H9 (cell line): ENCODE measurements at regions not wholly inside any gene's neighbourhood (a gene's known extent, or its start where the extent isn't known, plus 50 kb on each side); places are given as distances from the start of the nearest gene placed in this dataset.
A peak's percentile ranks its signal among the peaks of the same experiment; 100 is the strongest.

Source experiments
- DNase-seq: peaks from one replicate; pipeline ENCODE4 v3.0.0-alpha.2; 2017
- H2AFZ ChIP-seq: one replicate; pipeline ENCODE4 v1.6.1; 2013; ENCODE audit warnings: mild to moderate bottlenecking, low read length, control low read depth, moderate library complexity
- H2AK5ac ChIP-seq: 2 replicates; pipeline ENCODE4 v1.6.1; 2013; ENCODE audit warnings: low read length, control low read depth, mixed read lengths; ENCODE audit not compliant: insufficient read length
- H2BK120ac ChIP-seq: one replicate; pipeline ENCODE4 v1.6.1; 2013; ENCODE audit warnings: low read depth, mild to moderate bottlenecking, low read length, control low read depth, inconsistent platforms; ENCODE audit not compliant: poor library complexity, severe bottlenecking
- H2BK12ac ChIP-seq: 2 replicates; pipeline ENCODE4 v1.6.1; 2013; ENCODE audit warnings: low read length, control low read depth, mixed read lengths, low read depth; ENCODE audit not compliant: insufficient read length
- H2BK15ac ChIP-seq: 2 replicates; pipeline ENCODE4 v1.6.1; 2013; ENCODE audit warnings: low read depth, low read length, control low read depth
- H2BK20ac ChIP-seq: one replicate; pipeline ENCODE4 v1.6.1; 2013; ENCODE audit warnings: low read depth, mild to moderate bottlenecking, low read length, control low read depth, inconsistent platforms; ENCODE audit not compliant: poor library complexity, severe bottlenecking
- H2BK5ac ChIP-seq: 2 replicates; pipeline ENCODE4 v1.6.1; 2013; ENCODE audit warnings: low read length, control low read depth, mixed read lengths; ENCODE audit not compliant: insufficient read length
- H3K14ac ChIP-seq: 2 replicates; pipeline ENCODE4 v1.6.1; 2013; ENCODE audit warnings: low read length, control low read depth; ENCODE audit not compliant: insufficient read depth
- H3K18ac ChIP-seq: 2 replicates; pipeline ENCODE4 v1.6.1; 2013; ENCODE audit warnings: low read depth, mild to moderate bottlenecking, mixed read lengths, low read length, control low read depth; ENCODE audit not compliant: insufficient read length
- H3K23ac ChIP-seq: 2 replicates; pipeline ENCODE4 v1.6.1; 2013; ENCODE audit warnings: low read length, control low read depth, mixed read lengths, low read depth; ENCODE audit not compliant: insufficient read length
- H3K23me2 ChIP-seq: 2 replicates; pipeline ENCODE4 v1.6.1; 2013; ENCODE audit warnings: low read depth, mild to moderate bottlenecking, mixed read lengths, low read length, control low read depth; ENCODE audit not compliant: insufficient read length, poor library complexity, severe bottlenecking
- H3K27ac ChIP-seq: 2 replicates; pipeline ENCODE4 v1.5.1; 2013; ENCODE audit warnings: low read length, control low read depth, mixed read lengths, low read depth; ENCODE audit not compliant: insufficient read length
- H3K27me3 ChIP-seq: 2 replicates; pipeline ENCODE4 v1.6.1; 2013; ENCODE audit warnings: low read length, control low read depth, inconsistent platforms; ENCODE audit not compliant: insufficient read depth
- H3K4ac ChIP-seq: 2 replicates; pipeline ENCODE4 v1.6.1; 2013; ENCODE audit warnings: low read depth, mild to moderate bottlenecking, control low read depth, inconsistent platforms, low read length, moderate library complexity
- H3K4me1 ChIP-seq: 2 replicates; pipeline ENCODE4 v1.6.1; 2013; ENCODE audit warnings: low read length, control low read depth, inconsistent platforms; ENCODE audit not compliant: insufficient read depth
- H3K4me2 ChIP-seq: 2 replicates; pipeline ENCODE4 v1.6.1; 2013; ENCODE audit warnings: low read length, control low read depth, mixed read lengths; ENCODE audit not compliant: insufficient read length, insufficient read depth
- H3K56ac ChIP-seq: 2 replicates; pipeline ENCODE4 v1.6.1; 2013; ENCODE audit warnings: low read depth, mild to moderate bottlenecking, mixed read lengths, low read length, control low read depth; ENCODE audit not compliant: insufficient read length
- H3K79me1 ChIP-seq: 2 replicates; pipeline ENCODE4 v1.6.1; 2013; ENCODE audit warnings: low read depth, mild to moderate bottlenecking, moderate library complexity, low read length, control low read depth, inconsistent platforms; ENCODE audit not compliant: insufficient read depth, poor library complexity, severe bottlenecking
- H3K79me2 ChIP-seq: 2 replicates; pipeline ENCODE4 v1.6.1; 2013; ENCODE audit warnings: low read length, control low read depth, inconsistent platforms; ENCODE audit not compliant: insufficient read depth
- H3K9ac ChIP-seq: 2 replicates; pipeline ENCODE4 v1.6.1; 2013; ENCODE audit warnings: low read length, control low read depth, mixed read lengths; ENCODE audit not compliant: insufficient read length; ENCODE audit errors: extremely low read depth
- H3K9me3 ChIP-seq: one replicate; pipeline ENCODE4 v1.6.1; 2013; ENCODE audit warnings: low read depth, low read length, inconsistent platforms; ENCODE audit not compliant: control insufficient read depth
- H3T11ph ChIP-seq: one replicate; pipeline ENCODE4 v1.6.1; 2013; ENCODE audit warnings: mild to moderate bottlenecking, low read length, control low read depth, inconsistent platforms
- H4K20me1 ChIP-seq: one replicate; pipeline ENCODE4 v1.6.1; 2013; ENCODE audit not compliant: control insufficient read depth, insufficient read length, insufficient read depth
- H4K5ac ChIP-seq: 2 replicates; pipeline ENCODE4 v1.6.1; 2013; ENCODE audit warnings: low read depth, mild to moderate bottlenecking, mixed read lengths, low read length, control low read depth; ENCODE audit not compliant: insufficient read length
- H4K8ac ChIP-seq: replicated peaks from 2 replicates; pipeline ENCODE4 v1.6.1; 2013; ENCODE audit warnings: low read length, control low read depth, mixed read lengths, low read depth; ENCODE audit not compliant: insufficient read length
- H4K91ac ChIP-seq: 2 replicates; pipeline ENCODE4 v1.6.1; 2013; ENCODE audit warnings: low read depth, mild to moderate bottlenecking, moderate library complexity, mixed read lengths, low read length, control low read depth; ENCODE audit not compliant: insufficient read length
- H3K27ac Mint-ChIP-seq, 3 experiments: 2 replicates in 2 of 3; 3 replicates in 1 of 3; pipeline ENCODE4 v1.8.0; 2020 to 2021; ENCODE audit warnings: mixed read lengths in 3 of 3, mild to moderate bottlenecking in 1 of 3, moderate library complexity in 1 of 3
- H3K27me3 Mint-ChIP-seq: 2 replicates; pipeline ENCODE4 v1.8.0; 2021; ENCODE audit warnings: low read depth, mild to moderate bottlenecking, moderate library complexity, mixed read lengths
- H3K36me3 Mint-ChIP-seq, 3 experiments: 2 replicates in 2 of 3; 3 replicates in 1 of 3; pipeline ENCODE4 v1.8.0; 2020 to 2021; ENCODE audit warnings: low read depth in 3 of 3, mixed read lengths in 3 of 3; ENCODE audit not compliant: insufficient read depth in 1 of 3
- H3K4me1 Mint-ChIP-seq, 2 experiments: 2 replicates each; pipeline ENCODE4 v1.8.0; 2020; ENCODE audit warnings: mixed read lengths in 2 of 2
- H3K4me3 Mint-ChIP-seq, 2 experiments: 2 replicates in 1 of 2; 3 replicates in 1 of 2; pipeline ENCODE4 v1.8.0; 2020 to 2021; ENCODE audit warnings: mild to moderate bottlenecking in 2 of 2, mixed read lengths in 2 of 2, moderate library complexity in 1 of 2
- H3K9me3 Mint-ChIP-seq, 2 experiments: 2 replicates in 1 of 2; 3 replicates in 1 of 2; pipeline ENCODE4 v1.8.0; 2020; ENCODE audit warnings: mild to moderate bottlenecking in 2 of 2, mixed read lengths in 2 of 2, moderate library complexity in 1 of 2
- CTCF ChIP-seq: fragments of 200-600 bp; sonication (generic); conservative IDR thresholded peaks from 3 replicates; pipeline ENCODE4 v1.8.0; 2021; ENCODE audit warnings: antibody characterized with exemption, mild to moderate bottlenecking
- WGBS: extraction: QIAGEN DNeasy Blood & Tissue Kit; methylation state at CpG from one replicate; pipeline ENCODE4 v1.1.7; 2013; ENCODE audit warnings: missing lambda C conversion rate, low lambda C conversion rate, mixed read lengths; ENCODE audit not compliant: insufficient read length; ENCODE audit errors: extremely low coverage; 5-methylcytosine and 5-hydroxymethylcytosine counted together

GRCh38 chr7:54622696-54623309 lies 80.6 kb downstream of the VSTM2A start:
- Mint-ChIP-seq H3K4me3 (no peak overlapping the region), H3K27me3 (no peaks in the 10 kb centered on the region), H3K27ac (no peak overlapping the region; a peak in 1 of 7 replicates), H3K9me3 (peaks cover 0 to 5% of the 10 kb centered on the region in 2 experiments; a peak in 2 of 5 replicates), H3K36me3 (peaks cover 0 to 11% (median 0%) of the 10 kb centered on the region in 3 experiments; a peak in 2 of 7 replicates), H3K4me1 (no peaks in the 10 kb centered on the region; a peak in 1 of 4 replicates)
- no peak overlapping the region for H4K8ac ChIP-seq
- H3K4me1 ChIP-seq, result no peaks in the 10 kb centered on the region
- no peak overlapping the region for H2BK20ac ChIP-seq
- no peak overlapping the region for H4K91ac ChIP-seq
- no peak overlapping the region for H2AK5ac ChIP-seq
- H4K5ac ChIP-seq, result no peak overlapping the region
- H3K56ac ChIP-seq, result no peak overlapping the region
- H3K9me3 ChIP-seq, result no peaks in the 10 kb centered on the region
- no CpG with 5 or more reads among the region's 3 CpGs for WGBS
- no peaks in the 10 kb centered on the region for H4K20me1 ChIP-seq
- no peak overlapping the region for H3K18ac ChIP-seq
- H2BK120ac ChIP-seq, result no peak overlapping the region
- no peak overlapping the region for H3K4me2 ChIP-seq
- H2BK12ac ChIP-seq, result no peak overlapping the region
- H2AFZ ChIP-seq, result no peak overlapping the region
- no peak overlapping the region for H2BK15ac ChIP-seq
- no peaks in the 10 kb centered on the region for H3K79me1 ChIP-seq
- no peak overlapping the region for H3T11ph ChIP-seq
- no peak overlapping the region for H3K27ac ChIP-seq
- TF ChIP-seq CTCF, result 0 out of 3 replicates have a peak, but pooled peaks have one; percentile 13
- DNase-seq, result no peak
- H3K79me2 ChIP-seq, result no peaks in the 10 kb centered on the region
- H3K9ac ChIP-seq, result no peak overlapping the region
- H2BK5ac ChIP-seq, result no peak overlapping the region
- H3K27me3 ChIP-seq, result no peaks in the 10 kb centered on the region
- no peak overlapping the region for H3K23ac ChIP-seq
- H3K23me2 ChIP-seq, result no peaks in the 10 kb centered on the region
- H3K4ac ChIP-seq, result no peak overlapping the region
- no peak overlapping the region for H3K14ac ChIP-seq
